Upper lobe of left lung (tissue), 4 donors: ENCODE measurements at regions not wholly inside any gene's neighbourhood (a gene's known extent, or its start where the extent isn't known, plus 50 kb on each side); places are given as distances from the start of the nearest gene placed in this dataset.
"Not testable (repeated sequence)": the region's sequence is repeated elsewhere in the genome, so short reads cannot be mapped to it uniquely, and the experiment has no call there.

ENCODE experiments used
- EP300 ChIP-seq, 4 donors: sonication (generic); formaldehyde crosslinking; IDR thresholded peaks; one replicate each; pipeline ENCODE4 v1.5.1; 2017; ENCODE audit warnings: antibody characterized with exemption in 4 of 4, control low read depth in 2 of 4
- POLR2A ChIP-seq, 4 donors: fragments of 450-650 bp; IDR thresholded peaks; one replicate each; pipeline ENCODE4 v1.5.1; 2016 to 2017; ENCODE audit warnings: antibody characterized with exemption in 4 of 4, mild to moderate bottlenecking in 2 of 4
- POLR2AphosphoS5 ChIP-seq, 2 donors: sonication (generic); formaldehyde crosslinking; IDR thresholded peaks; one replicate each; pipeline ENCODE4 v1.5.1; 2017; ENCODE audit warnings: antibody characterized with exemption in 2 of 2
- TF ChIP-seq, protein P1 (sequence below), 6 experiments: fragments of 450-650 bp in 4 of 6; fragments of 200-600 bp in 2 of 6; sonication (generic) in 2 of 6; IDR thresholded peaks; one replicate each; pipeline ENCODE4 v1.5.1; 2016 to 2019; ENCODE audit warnings: antibody characterized with exemption in 6 of 6

- TF ChIP-seq, protein P1, sequence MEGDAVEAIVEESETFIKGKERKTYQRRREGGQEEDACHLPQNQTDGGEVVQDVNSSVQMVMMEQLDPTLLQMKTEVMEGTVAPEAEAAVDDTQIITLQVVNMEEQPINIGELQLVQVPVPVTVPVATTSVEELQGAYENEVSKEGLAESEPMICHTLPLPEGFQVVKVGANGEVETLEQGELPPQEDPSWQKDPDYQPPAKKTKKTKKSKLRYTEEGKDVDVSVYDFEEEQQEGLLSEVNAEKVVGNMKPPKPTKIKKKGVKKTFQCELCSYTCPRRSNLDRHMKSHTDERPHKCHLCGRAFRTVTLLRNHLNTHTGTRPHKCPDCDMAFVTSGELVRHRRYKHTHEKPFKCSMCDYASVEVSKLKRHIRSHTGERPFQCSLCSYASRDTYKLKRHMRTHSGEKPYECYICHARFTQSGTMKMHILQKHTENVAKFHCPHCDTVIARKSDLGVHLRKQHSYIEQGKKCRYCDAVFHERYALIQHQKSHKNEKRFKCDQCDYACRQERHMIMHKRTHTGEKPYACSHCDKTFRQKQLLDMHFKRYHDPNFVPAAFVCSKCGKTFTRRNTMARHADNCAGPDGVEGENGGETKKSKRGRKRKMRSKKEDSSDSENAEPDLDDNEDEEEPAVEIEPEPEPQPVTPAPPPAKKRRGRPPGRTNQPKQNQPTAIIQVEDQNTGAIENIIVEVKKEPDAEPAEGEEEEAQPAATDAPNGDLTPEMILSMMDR (IDR thresholded peaks at IDR 0.05) = not testable (repeated sequence)
- not testable (repeated sequence) for TF ChIP-seq POLR2A, POLR2AphosphoS5, EP300 (IDR thresholded peaks at IDR 0.05)
Measured at GRCh38 chr10:65794861-65795260, 1131.0 kb upstream of the LRRTM3 start.
